Germinal center (tissue), 1 donor: ENCODE measurements at regions not wholly inside any gene's neighbourhood (a gene's known extent, or its start where the extent isn't known, plus 50 kb on each side); places are given as distances from the start of the nearest gene placed in this dataset.
"Not testable (repeated sequence)": the region's sequence is repeated elsewhere in the genome, so short reads cannot be mapped to it uniquely, and the experiment has no call there.

Experiments
- DNase-seq: peaks from one replicate; pipeline ENCODE4 v3.0.0; 2012; ENCODE audit warnings: mixed read lengths, low spot score

GRCh38 chr11:11004069-11004468 lies 146.2 kb upstream of the ZBED5 start:
- no peak for DNase-seq

- no peak for DNase-seq
Observed at GRCh38 chr11:11003226-11003625, 145.4 kb upstream of the ZBED5 start.

- DNase-seq = no peak
Observed at GRCh38 chr11:11000579-11001283, 142.9 kb upstream of the ZBED5 start.

GRCh38 chr11:10998674-10999073 lies 140.8 kb upstream of the ZBED5 start:
- no peak for DNase-seq

GRCh38 chr11:10996678-10997077 lies 138.8 kb upstream of the ZBED5 start:
- DNase-seq = no peak

GRCh38 chr11:10993640-10994039 lies 135.8 kb upstream of the ZBED5 start:
- DNase-seq = no peak

- DNase-seq = no peak
Observed at GRCh38 chr11:10993186-10993585, 135.3 kb upstream of the ZBED5 start.

GRCh38 chr11:10991393-10991792 lies 133.5 kb upstream of the ZBED5 start:
- no peak for DNase-seq

GRCh38 chr11:10990637-10991193 lies 132.9 kb upstream of the ZBED5 start:
- no peak for DNase-seq

GRCh38 chr11:10990160-10990559 lies 132.3 kb upstream of the ZBED5 start:
- DNase-seq = no peak

GRCh38 chr11:10986006-10986405 lies 128.2 kb upstream of the ZBED5 start:
- DNase-seq = no peak

GRCh38 chr11:10984742-10985141 lies 126.9 kb upstream of the ZBED5 start:
- no peak for DNase-seq

GRCh38 chr11:10984250-10984649 lies 126.4 kb upstream of the ZBED5 start:
- DNase-seq = no peak

- DNase-seq = no peak
Observed at GRCh38 chr11:10982704-10983510, 125.1 kb upstream of the ZBED5 start.

- DNase-seq = no peak
Observed at GRCh38 chr11:10979529-10979928, 121.7 kb upstream of the ZBED5 start.

GRCh38 chr11:10978198-10978597 lies 120.3 kb upstream of the ZBED5 start:
- DNase-seq = no peak

- no peak for DNase-seq
Observed at GRCh38 chr11:10975287-10975721, 117.5 kb upstream of the ZBED5 start.

GRCh38 chr11:10973416-10973815 lies 115.6 kb upstream of the ZBED5 start:
- no peak for DNase-seq

- DNase-seq = no peak
Observed at GRCh38 chr11:10970926-10971325, 113.1 kb upstream of the ZBED5 start.

GRCh38 chr11:10969387-10969786 lies 111.5 kb upstream of the ZBED5 start:
- DNase-seq = no peak

GRCh38 chr11:10956884-10957283 lies 99.0 kb upstream of the ZBED5 start:
- not testable (repeated sequence) for DNase-seq

- no peak for DNase-seq
Observed at GRCh38 chr11:10955616-10956015, 97.8 kb upstream of the ZBED5 start.

- no peak for DNase-seq
Observed at GRCh38 chr11:10954184-10954583, 96.3 kb upstream of the ZBED5 start.
